ENCODE measurements at regions not wholly inside any gene's neighbourhood (a gene's known extent, or its start where the extent isn't known, plus 50 kb on each side); places are given as distances from the start of the nearest gene placed in this dataset.

DNA sequence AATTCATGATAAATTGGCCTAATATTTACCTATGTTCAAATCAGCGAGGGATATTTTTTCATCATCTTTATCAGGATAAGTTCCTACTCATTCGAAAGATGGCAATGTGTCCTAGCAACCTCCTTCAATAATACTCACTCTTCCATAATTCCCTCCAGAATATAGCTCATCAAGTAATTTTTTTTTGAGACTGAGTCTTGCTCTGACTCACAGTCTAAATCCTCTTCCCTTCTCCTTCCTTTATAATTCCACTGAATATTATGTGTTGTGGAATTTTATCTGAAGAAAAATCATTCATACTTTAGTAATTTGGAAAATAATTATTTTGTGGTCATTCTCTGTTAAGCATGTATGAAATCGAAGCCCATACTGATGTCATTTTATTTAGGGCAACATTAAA is 663.8 kb downstream of the FLRT2 start:
- H3K4me3 ChIP-seq (ENCODE audit: low read depth, low read length) = no peak overlapping the region
- TF ChIP-seq CTCF (IDR thresholded peaks at IDR 0.05; ENCODE audit: insufficient read depth, low read length, poor library complexity, severe bottlenecking) = no peak
- no peaks in the 10 kb centered on the region for H3K36me3 ChIP-seq (ENCODE audit: control insufficient read depth, insufficient read depth, low read length)
- DNase-seq (ENCODE audit: low read depth) = no peak
- H3K27me3 ChIP-seq (ENCODE audit: control insufficient read depth, insufficient read depth, low read length) = no peaks in the 10 kb centered on the region

- H3K4me3 ChIP-seq (ENCODE audit: low read depth, low read length) = no peak overlapping the region
Observed at GRCh38 chr14:86179980-86180379, 650.0 kb downstream of the FLRT2 start.

GRCh38 chr14:86168371-86168770 is 638.4 kb downstream of the FLRT2 start:
- no peak for TF ChIP-seq CTCF (IDR thresholded peaks at IDR 0.05; ENCODE audit: insufficient read depth, low read length, poor library complexity, severe bottlenecking)
- no peak for DNase-seq (ENCODE audit: low read depth)
- no peaks in the 10 kb centered on the region for H3K36me3 ChIP-seq (ENCODE audit: control insufficient read depth, insufficient read depth, low read length)
- H3K27me3 ChIP-seq (ENCODE audit: control insufficient read depth, insufficient read depth, low read length) = no peaks in the 10 kb centered on the region
- H3K4me3 ChIP-seq (ENCODE audit: low read depth, low read length) = no peak overlapping the region

More at GRCh38 chr14:86179980-86180379, 650.0 kb downstream of the FLRT2 start:
- no peaks in the 10 kb centered on the region for H3K27me3 ChIP-seq (ENCODE audit: control insufficient read depth, insufficient read depth, low read length)
- no peak for DNase-seq (ENCODE audit: low read depth)
- H3K36me3 ChIP-seq (ENCODE audit: control insufficient read depth, insufficient read depth, low read length) = no peaks in the 10 kb centered on the region
- no peak for TF ChIP-seq CTCF (IDR thresholded peaks at IDR 0.05; ENCODE audit: insufficient read depth, low read length, poor library complexity, severe bottlenecking)

DNA sequence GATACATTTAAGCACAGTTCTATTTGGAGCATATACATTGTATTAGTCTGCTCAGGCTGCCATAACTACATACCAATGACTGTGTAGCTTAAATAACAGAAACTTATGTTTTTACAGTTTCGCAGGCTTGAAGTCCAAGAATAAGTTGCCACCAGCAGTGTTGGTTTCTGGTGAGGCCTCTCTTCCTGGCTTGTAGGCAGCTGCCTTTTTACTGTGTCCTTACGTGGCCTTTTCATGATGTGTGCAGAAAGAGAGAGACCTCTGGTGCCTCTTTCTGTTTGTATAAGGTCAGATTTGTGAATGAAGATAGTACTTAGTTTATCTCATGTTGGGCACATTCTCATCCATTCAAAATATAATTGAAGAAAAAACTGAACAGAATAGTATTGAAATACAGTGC is 636.6 kb downstream of the FLRT2 start:
- DNase-seq (ENCODE audit: low read depth) = no peak
- no peak for TF ChIP-seq CTCF (IDR thresholded peaks at IDR 0.05; ENCODE audit: insufficient read depth, low read length, poor library complexity, severe bottlenecking)
- no peak overlapping the region for H3K4me3 ChIP-seq (ENCODE audit: low read depth, low read length)
- H3K27me3 ChIP-seq (ENCODE audit: control insufficient read depth, insufficient read depth, low read length) = no peaks in the 10 kb centered on the region
- no peaks in the 10 kb centered on the region for H3K36me3 ChIP-seq (ENCODE audit: control insufficient read depth, insufficient read depth, low read length)

- H3K4me3 ChIP-seq (ENCODE audit: low read depth, low read length) = no peak overlapping the region
- peak; percentile 37 for TF ChIP-seq CTCF (IDR thresholded peaks at IDR 0.05; ENCODE audit: insufficient read depth, low read length, poor library complexity, severe bottlenecking)
- H3K36me3 ChIP-seq (ENCODE audit: control insufficient read depth, insufficient read depth, low read length) = no peaks in the 10 kb centered on the region
- no peak for DNase-seq (ENCODE audit: low read depth)
- H3K27me3 ChIP-seq (ENCODE audit: control insufficient read depth, insufficient read depth, low read length) = no peaks in the 10 kb centered on the region
Observed at GRCh38 chr14:86153480-86153879, 623.5 kb downstream of the FLRT2 start.

DNA sequence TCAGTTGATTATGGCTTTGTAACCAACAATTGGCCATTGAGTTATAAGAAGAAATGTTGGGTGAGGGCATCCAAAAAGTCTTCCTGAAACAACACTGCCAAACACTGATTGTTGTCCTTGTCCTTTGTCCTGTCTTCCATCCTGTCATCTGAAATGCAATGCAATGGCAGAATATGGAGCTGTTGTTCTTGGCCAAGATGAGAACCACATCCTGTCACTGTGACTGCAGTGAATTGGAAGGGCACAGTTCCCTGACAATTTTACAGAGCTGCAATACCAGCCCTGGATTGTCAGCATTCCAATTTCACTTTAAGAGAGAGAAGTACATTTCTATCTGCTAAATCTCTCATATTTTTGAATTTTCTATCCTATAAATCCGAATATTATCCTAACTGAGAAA is 613.3 kb downstream of the FLRT2 start:
- TF ChIP-seq CTCF (IDR thresholded peaks at IDR 0.05; ENCODE audit: insufficient read depth, low read length, poor library complexity, severe bottlenecking) = no peak
- no peak overlapping the region for H3K4me3 ChIP-seq (ENCODE audit: low read depth, low read length)
- no peak for DNase-seq (ENCODE audit: low read depth)
- H3K27me3 ChIP-seq (ENCODE audit: control insufficient read depth, insufficient read depth, low read length) = no peaks in the 10 kb centered on the region
- no peaks in the 10 kb centered on the region for H3K36me3 ChIP-seq (ENCODE audit: control insufficient read depth, insufficient read depth, low read length)

All from kidney epithelial cell (primary cell).